BE2C (cell line): ENCODE measurements at regions not wholly inside any gene's neighbourhood (a gene's known extent, or its start where the extent isn't known, plus 50 kb on each side); places are given as distances from the start of the nearest gene placed in this dataset.

Experiments
- DNase-seq: peaks from one replicate; pipeline ENCODE4 v3.0.0-alpha.2; 2020
- H3K27me3 ChIP-seq: fragments of 250-450 bp; sonication (Bioruptor Pico); 2 replicates; pipeline ENCODE4 v1.5.1; 2020; ENCODE audit warnings: mild to moderate bottlenecking
- H3K36me3 ChIP-seq: fragments of 250-450 bp; sonication (Bioruptor Pico); 2 replicates; pipeline ENCODE4 v1.5.1; 2020; ENCODE audit warnings: mild to moderate bottlenecking
- H3K4me1 ChIP-seq: fragments of 250-450 bp; sonication (Bioruptor Pico); 2 replicates; pipeline ENCODE4 v1.5.1; 2020
- H3K4me3 ChIP-seq: 2 replicates; pipeline ENCODE4 v1.5.1; 2011; ENCODE audit warnings: low read depth, low read length
- H3K9me3 ChIP-seq: fragments of 250-450 bp; sonication (Bioruptor Pico); 2 replicates; pipeline ENCODE4 v1.5.1; 2020
- CTCF ChIP-seq: IDR thresholded peaks from 2 replicates; pipeline ENCODE4 v1.5.1; 2012; ENCODE audit warnings: mild to moderate bottlenecking, low read depth, low read length

- Histone ChIP-seq H3K4me3 (no peak overlapping the region), H3K27me3 (no peaks in the 10 kb centered on the region), H3K36me3 (no peaks in the 10 kb centered on the region), H3K4me1 (no peaks in the 10 kb centered on the region), H3K9me3 (no peaks in the 10 kb centered on the region)
- no peak for DNase-seq
- TF ChIP-seq CTCF: no peak
Observed at GRCh38 chr20:24836041-24836533, 113.0 kb upstream of the CST7 start.

GRCh38 chr20:24836661-24837299, 112.3 kb upstream of the CST7 start:
- no peaks in the 10 kb centered on the region for H3K27me3 ChIP-seq
- no peaks in the 10 kb centered on the region for H3K36me3 ChIP-seq
- no peak overlapping the region for H3K4me3 ChIP-seq
- no peaks in the 10 kb centered on the region for H3K4me1 ChIP-seq
- DNase-seq: no peak
- no peak for TF ChIP-seq CTCF
- H3K9me3 ChIP-seq: no peaks in the 10 kb centered on the region

- no peak for TF ChIP-seq CTCF
- no peaks in the 10 kb centered on the region for H3K36me3 ChIP-seq
- H3K9me3 ChIP-seq: no peaks in the 10 kb centered on the region
- no peak for DNase-seq
- H3K4me1 ChIP-seq: no peaks in the 10 kb centered on the region
- H3K27me3 ChIP-seq: no peaks in the 10 kb centered on the region; the same call in 1 of the 2 replicates
- no peak overlapping the region for H3K4me3 ChIP-seq
Observed at GRCh38 chr20:24837781-24838450, 111.2 kb upstream of the CST7 start.

GRCh38 chr20:24838546-24839535, 110.2 kb upstream of the CST7 start:
- Histone ChIP-seq H3K4me1 (no peaks in the 10 kb centered on the region), H3K27me3 (peaks cover 4% of the 10 kb centered on the region)
- TF ChIP-seq CTCF: no peak

GRCh38 chr20:24840121-24840713, 108.9 kb upstream of the CST7 start:
- H3K4me3 ChIP-seq: no peak overlapping the region
- H3K36me3 ChIP-seq: no peaks in the 10 kb centered on the region
- no peaks in the 10 kb centered on the region for H3K4me1 ChIP-seq
- no peak for DNase-seq
- no peak for TF ChIP-seq CTCF
- H3K9me3 ChIP-seq: no peaks in the 10 kb centered on the region
- peaks cover 4% of the 10 kb centered on the region for H3K27me3 ChIP-seq

More at GRCh38 chr20:24838546-24839535, 110.2 kb upstream of the CST7 start:
- Histone ChIP-seq H3K9me3 (no peaks in the 10 kb centered on the region), H3K4me3 (no peak overlapping the region), H3K36me3 (no peaks in the 10 kb centered on the region)
- no peak for DNase-seq
